ENCODE measurements at regions not wholly inside any gene's neighbourhood (a gene's known extent, or its start where the extent isn't known, plus 50 kb on each side); places are given as distances from the start of the nearest gene placed in this dataset.

GRCh38 chr7:30231271-30231670 is 53.1 kb upstream of the ZNRF2 start:
- peaks cover 6% of the 10 kb centered on the region; the same call in 2 of the 3 replicates for H3K4me1 Mint-ChIP-seq
- H3K4me2 ChIP-seq = no peak overlapping the region
- no peaks in the 10 kb centered on the region for H3K27me3 ChIP-seq (ENCODE audit: insufficient read depth)
- no peak for TF ChIP-seq ZNF462 (CRISPR knock-in tag; IDR thresholded peaks at IDR 0.05)
- TF ChIP-seq REST (IDR thresholded peaks at IDR 0.05; ENCODE audit: unreplicated experiment) = no peak
- TF ChIP-seq NANOG (IDR thresholded peaks at IDR 0.05; ENCODE audit: borderline replicate concordance) = no peak
- no peak for TF ChIP-seq EZH2phosphoT487 (IDR thresholded peaks at IDR 0.05; ENCODE audit: unreplicated experiment)
- no peak for TF ChIP-seq CREB1 (CRISPR knock-in tag; IDR thresholded peaks at IDR 0.05; ENCODE audit: low read depth)
- no peak for TF ChIP-seq EZH2 (IDR thresholded peaks at IDR 0.05; ENCODE audit: low read depth, unreplicated experiment)
- no peak for TF ChIP-seq STAT1 (IDR thresholded peaks at IDR 0.05; ENCODE audit: unreplicated experiment)
- no peak for TF ChIP-seq JUNB (IDR thresholded peaks at IDR 0.05; ENCODE audit: unreplicated experiment)
- no peak for TF ChIP-seq CTCF (conservative IDR thresholded peaks at IDR 0.05; ENCODE audit: low read depth in 2 of 2)
- H3K27me3 Mint-ChIP-seq (ENCODE audit: insufficient read depth, low read depth, poor library complexity) = peaks cover 3% of the 10 kb centered on the region
- no peak overlapping the region for H3K27ac Mint-ChIP-seq
- no peaks in the 10 kb centered on the region for H3K79me2 ChIP-seq (replicated peaks; ENCODE audit: insufficient read depth)
- H3K9me3 Mint-ChIP-seq = no peaks in the 10 kb centered on the region
- peaks cover 2% of the 10 kb centered on the region; the same call in 1 of the 2 replicates for H3K9me2 ChIP-seq (ENCODE audit: insufficient read depth)
- no peak overlapping the region for H3K4me3 ChIP-seq
- no peak for ATAC-seq
- DNase-seq (ENCODE audit: low spot score) = no peak
- no peaks in the 10 kb centered on the region for H3K36me3 ChIP-seq (ENCODE audit: insufficient read depth)
- H2AFZ ChIP-seq = no peak overlapping the region
- no peaks in the 10 kb centered on the region for H3F3A ChIP-seq (replicated peaks; ENCODE audit: low read depth)
- H3K4me3 Mint-ChIP-seq = no peak overlapping the region
- no peaks in the 10 kb centered on the region for H3K4me1 ChIP-seq (ENCODE audit: insufficient read depth)
- H3K27ac ChIP-seq (ENCODE audit: low read depth) = no peak overlapping the region
- no peaks in the 10 kb centered on the region for H4K20me1 ChIP-seq (replicated peaks; ENCODE audit: insufficient read depth)
- no peaks in the 10 kb centered on the region for H3K36me3 Mint-ChIP-seq (ENCODE audit: low read depth)

All from GM23338 (cell line).